ENCODE measurements at regions not wholly inside any gene's neighbourhood (a gene's known extent, or its start where the extent isn't known, plus 50 kb on each side); places are given as distances from the start of the nearest gene placed in this dataset.

GRCh38 chr22:48511781-48512327, 1315.8 kb downstream of the BRD1 start:
- DNase-seq (ENCODE audit: extremely low read depth, low read depth): no peak
- TF ChIP-seq, protein P1, sequence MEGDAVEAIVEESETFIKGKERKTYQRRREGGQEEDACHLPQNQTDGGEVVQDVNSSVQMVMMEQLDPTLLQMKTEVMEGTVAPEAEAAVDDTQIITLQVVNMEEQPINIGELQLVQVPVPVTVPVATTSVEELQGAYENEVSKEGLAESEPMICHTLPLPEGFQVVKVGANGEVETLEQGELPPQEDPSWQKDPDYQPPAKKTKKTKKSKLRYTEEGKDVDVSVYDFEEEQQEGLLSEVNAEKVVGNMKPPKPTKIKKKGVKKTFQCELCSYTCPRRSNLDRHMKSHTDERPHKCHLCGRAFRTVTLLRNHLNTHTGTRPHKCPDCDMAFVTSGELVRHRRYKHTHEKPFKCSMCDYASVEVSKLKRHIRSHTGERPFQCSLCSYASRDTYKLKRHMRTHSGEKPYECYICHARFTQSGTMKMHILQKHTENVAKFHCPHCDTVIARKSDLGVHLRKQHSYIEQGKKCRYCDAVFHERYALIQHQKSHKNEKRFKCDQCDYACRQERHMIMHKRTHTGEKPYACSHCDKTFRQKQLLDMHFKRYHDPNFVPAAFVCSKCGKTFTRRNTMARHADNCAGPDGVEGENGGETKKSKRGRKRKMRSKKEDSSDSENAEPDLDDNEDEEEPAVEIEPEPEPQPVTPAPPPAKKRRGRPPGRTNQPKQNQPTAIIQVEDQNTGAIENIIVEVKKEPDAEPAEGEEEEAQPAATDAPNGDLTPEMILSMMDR (IDR thresholded peaks at IDR 0.05; ENCODE audit: low read depth, low read length, missing control alignments): no peak
- no peak overlapping the region for H3K4me3 ChIP-seq (replicated peaks; ENCODE audit: low read depth, low read length)

DNA sequence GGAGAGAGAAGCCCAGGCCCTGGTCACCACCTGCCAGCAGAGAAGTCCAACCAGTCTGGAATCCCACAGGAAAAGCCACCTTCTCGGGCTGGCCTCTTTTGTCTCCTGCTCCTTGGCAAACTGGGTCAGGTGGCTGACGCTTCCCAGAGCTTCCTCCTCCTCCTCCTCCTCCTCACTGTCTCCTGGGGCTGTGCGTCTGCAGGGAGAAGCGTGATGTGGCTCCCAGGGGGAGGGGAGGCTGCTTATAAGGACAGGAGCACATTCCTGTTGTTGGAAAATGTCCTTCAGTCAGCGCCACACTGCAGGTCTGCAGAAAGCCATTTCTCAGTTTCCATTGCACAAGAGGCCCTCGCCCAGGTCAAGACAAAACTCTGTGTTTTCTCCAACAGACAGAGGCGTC, 1316.5 kb downstream of the BRD1 start:
- H3K4me3 ChIP-seq (replicated peaks; ENCODE audit: low read depth, low read length): no peak overlapping the region
- no peak for DNase-seq (ENCODE audit: extremely low read depth, low read depth)
- TF ChIP-seq, protein P1 (IDR thresholded peaks at IDR 0.05; ENCODE audit: low read depth, low read length, missing control alignments): no peak

DNA sequence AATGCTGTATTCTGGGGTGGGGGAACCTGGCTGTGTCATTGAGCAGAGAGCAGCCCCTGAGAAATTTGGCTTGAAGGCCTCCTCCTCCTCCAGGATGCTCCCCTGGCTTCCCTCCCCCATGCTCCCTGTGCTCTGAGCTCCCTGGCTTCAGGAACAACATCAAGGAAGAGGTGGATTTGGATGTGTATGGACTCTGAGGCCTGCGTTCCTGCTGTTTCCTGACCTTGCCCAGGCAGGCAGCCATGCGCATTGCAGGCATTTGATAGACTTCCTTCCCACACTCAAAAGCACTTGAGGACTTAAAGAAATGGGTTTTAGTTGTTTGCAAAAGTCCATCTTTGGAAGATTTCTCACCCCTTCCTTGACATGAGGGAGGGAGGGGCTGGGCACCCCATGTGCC, 1317.1 kb downstream of the BRD1 start:
- TF ChIP-seq, protein P1 (IDR thresholded peaks at IDR 0.05; ENCODE audit: low read depth, low read length, missing control alignments): no peak
- H3K4me3 ChIP-seq (replicated peaks; ENCODE audit: low read depth, low read length): no peak overlapping the region
- DNase-seq (ENCODE audit: extremely low read depth, low read depth): no peak

- H3K4me3 ChIP-seq (replicated peaks; ENCODE audit: low read depth, low read length): no peak overlapping the region
- TF ChIP-seq, protein P1 (IDR thresholded peaks at IDR 0.05; ENCODE audit: low read depth, low read length, missing control alignments): no peak
- no peak for DNase-seq (ENCODE audit: extremely low read depth, low read depth)
These were observed 1319.9 kb downstream of the BRD1 start for GRCh38 chr22:48507595-48508350.

DNA sequence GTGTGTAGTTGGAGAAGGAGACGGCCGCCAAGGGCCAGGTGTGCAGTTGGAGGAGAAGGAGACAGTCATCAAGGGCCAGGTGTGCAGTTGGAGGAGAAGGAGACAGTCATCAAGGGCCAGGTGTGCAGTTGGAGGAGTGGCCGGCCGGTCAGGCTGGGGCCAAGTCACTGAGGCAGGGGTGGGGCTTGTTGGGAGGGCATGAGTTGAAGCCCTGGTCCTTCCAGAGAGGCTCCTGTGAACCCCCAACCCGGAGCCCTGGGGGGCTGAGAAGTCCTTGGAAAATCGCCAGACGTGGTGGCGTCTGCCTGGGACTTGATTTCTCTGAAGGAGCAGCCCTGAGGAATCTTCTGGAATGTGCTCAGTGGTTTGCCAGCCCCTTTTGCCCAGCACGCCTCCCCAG, 1320.5 kb downstream of the BRD1 start:
- H3K4me3 ChIP-seq (replicated peaks; ENCODE audit: low read depth, low read length): no peak overlapping the region
- DNase-seq (ENCODE audit: extremely low read depth, low read depth): no peak
- TF ChIP-seq, protein P1 (IDR thresholded peaks at IDR 0.05; ENCODE audit: low read depth, low read length, missing control alignments): no peak

GRCh38 chr22:48506506-48507145, 1321.0 kb downstream of the BRD1 start:
- H3K4me3 ChIP-seq (replicated peaks; ENCODE audit: low read depth, low read length): no peak overlapping the region
- TF ChIP-seq, protein P1 (IDR thresholded peaks at IDR 0.05; ENCODE audit: low read depth, low read length, missing control alignments): no peak
- no peak for DNase-seq (ENCODE audit: extremely low read depth, low read depth)
